ENCODE measurements at regions not wholly inside any gene's neighbourhood (a gene's known extent, or its start where the extent isn't known, plus 50 kb on each side); places are given as distances from the start of the nearest gene placed in this dataset.

DNA sequence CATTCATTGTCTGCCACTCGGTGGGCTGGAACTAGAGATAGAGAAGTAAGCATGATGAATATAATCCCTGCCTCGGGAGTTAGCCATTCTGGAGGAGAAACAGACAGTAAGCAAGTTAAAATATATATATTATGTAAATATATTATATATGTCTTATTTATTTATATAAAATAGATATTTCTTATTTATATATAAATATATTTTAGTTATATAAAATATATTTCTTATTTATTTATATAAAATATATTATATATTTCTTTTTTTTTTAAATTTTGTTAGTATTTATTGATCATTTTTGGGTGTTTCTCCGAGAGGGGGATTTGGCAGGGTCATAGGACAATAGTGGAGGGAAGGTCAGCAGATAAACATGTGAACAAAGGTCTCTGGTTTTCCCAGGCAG is 78.1 kb upstream of the TBX5 start:
- Histone ChIP-seq H3F3A (ENCODE audit: insufficient read depth, low read length, poor library complexity, severe bottlenecking) (no peaks in the 10 kb centered on the region), H2AFZ (ENCODE audit: low read depth, low read length) (no peak overlapping the region), H4K20me1 (ENCODE audit: insufficient read depth) (no peaks in the 10 kb centered on the region), H3K9me3 (ENCODE audit: low read length) (no peaks in the 10 kb centered on the region), H3K27me3 (ENCODE audit: insufficient read depth, low read depth, low read length) (peaks cover 47% of the 10 kb centered on the region), H3K36me3 (ENCODE audit: insufficient read depth, low read length) (no peaks in the 10 kb centered on the region), H3K79me2 (replicated peaks; ENCODE audit: insufficient read depth, low read length) (no peaks in the 10 kb centered on the region), H3K4me3 (ENCODE audit: low read length) (no peak overlapping the region), H3K9me2 (ENCODE audit: insufficient read depth, low read length) (no peaks in the 10 kb centered on the region), H3K4me2 (ENCODE audit: low read length) (no peak overlapping the region), H3K27ac (ENCODE audit: low read length) (no peak overlapping the region), H3K9ac (ENCODE audit: low read length) (no peak overlapping the region)
- TF ChIP-seq MXI1 (conservative IDR thresholded peaks at IDR 0.05; ENCODE audit: poor library complexity, severe bottlenecking), result no peak
- no peak for TF ChIP-seq EP300 (conservative IDR thresholded peaks at IDR 0.05; ENCODE audit: poor library complexity, severe bottlenecking)
- TF ChIP-seq, protein P1, sequence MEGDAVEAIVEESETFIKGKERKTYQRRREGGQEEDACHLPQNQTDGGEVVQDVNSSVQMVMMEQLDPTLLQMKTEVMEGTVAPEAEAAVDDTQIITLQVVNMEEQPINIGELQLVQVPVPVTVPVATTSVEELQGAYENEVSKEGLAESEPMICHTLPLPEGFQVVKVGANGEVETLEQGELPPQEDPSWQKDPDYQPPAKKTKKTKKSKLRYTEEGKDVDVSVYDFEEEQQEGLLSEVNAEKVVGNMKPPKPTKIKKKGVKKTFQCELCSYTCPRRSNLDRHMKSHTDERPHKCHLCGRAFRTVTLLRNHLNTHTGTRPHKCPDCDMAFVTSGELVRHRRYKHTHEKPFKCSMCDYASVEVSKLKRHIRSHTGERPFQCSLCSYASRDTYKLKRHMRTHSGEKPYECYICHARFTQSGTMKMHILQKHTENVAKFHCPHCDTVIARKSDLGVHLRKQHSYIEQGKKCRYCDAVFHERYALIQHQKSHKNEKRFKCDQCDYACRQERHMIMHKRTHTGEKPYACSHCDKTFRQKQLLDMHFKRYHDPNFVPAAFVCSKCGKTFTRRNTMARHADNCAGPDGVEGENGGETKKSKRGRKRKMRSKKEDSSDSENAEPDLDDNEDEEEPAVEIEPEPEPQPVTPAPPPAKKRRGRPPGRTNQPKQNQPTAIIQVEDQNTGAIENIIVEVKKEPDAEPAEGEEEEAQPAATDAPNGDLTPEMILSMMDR (IDR thresholded peaks at IDR 0.05; ENCODE audit: poor library complexity, severe bottlenecking), result no peak
- TF ChIP-seq RAD21 (conservative IDR thresholded peaks at IDR 0.05), result no peak
- TF ChIP-seq SMC3 (conservative IDR thresholded peaks at IDR 0.05; ENCODE audit: poor library complexity), result no peak
- TF ChIP-seq TAF1 (IDR thresholded peaks at IDR 0.05; ENCODE audit: low read depth), result no peak
- TF ChIP-seq, protein P2, sequence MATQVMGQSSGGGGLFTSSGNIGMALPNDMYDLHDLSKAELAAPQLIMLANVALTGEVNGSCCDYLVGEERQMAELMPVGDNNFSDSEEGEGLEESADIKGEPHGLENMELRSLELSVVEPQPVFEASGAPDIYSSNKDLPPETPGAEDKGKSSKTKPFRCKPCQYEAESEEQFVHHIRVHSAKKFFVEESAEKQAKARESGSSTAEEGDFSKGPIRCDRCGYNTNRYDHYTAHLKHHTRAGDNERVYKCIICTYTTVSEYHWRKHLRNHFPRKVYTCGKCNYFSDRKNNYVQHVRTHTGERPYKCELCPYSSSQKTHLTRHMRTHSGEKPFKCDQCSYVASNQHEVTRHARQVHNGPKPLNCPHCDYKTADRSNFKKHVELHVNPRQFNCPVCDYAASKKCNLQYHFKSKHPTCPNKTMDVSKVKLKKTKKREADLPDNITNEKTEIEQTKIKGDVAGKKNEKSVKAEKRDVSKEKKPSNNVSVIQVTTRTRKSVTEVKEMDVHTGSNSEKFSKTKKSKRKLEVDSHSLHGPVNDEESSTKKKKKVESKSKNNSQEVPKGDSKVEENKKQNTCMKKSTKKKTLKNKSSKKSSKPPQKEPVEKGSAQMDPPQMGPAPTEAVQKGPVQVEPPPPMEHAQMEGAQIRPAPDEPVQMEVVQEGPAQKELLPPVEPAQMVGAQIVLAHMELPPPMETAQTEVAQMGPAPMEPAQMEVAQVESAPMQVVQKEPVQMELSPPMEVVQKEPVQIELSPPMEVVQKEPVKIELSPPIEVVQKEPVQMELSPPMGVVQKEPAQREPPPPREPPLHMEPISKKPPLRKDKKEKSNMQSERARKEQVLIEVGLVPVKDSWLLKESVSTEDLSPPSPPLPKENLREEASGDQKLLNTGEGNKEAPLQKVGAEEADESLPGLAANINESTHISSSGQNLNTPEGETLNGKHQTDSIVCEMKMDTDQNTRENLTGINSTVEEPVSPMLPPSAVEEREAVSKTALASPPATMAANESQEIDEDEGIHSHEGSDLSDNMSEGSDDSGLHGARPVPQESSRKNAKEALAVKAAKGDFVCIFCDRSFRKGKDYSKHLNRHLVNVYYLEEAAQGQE (IDR thresholded peaks at IDR 0.05; ENCODE audit: borderline replicate concordance), result no peak
- no peak for TF ChIP-seq POLR2AphosphoS5 (IDR thresholded peaks at IDR 0.05)

DNA sequence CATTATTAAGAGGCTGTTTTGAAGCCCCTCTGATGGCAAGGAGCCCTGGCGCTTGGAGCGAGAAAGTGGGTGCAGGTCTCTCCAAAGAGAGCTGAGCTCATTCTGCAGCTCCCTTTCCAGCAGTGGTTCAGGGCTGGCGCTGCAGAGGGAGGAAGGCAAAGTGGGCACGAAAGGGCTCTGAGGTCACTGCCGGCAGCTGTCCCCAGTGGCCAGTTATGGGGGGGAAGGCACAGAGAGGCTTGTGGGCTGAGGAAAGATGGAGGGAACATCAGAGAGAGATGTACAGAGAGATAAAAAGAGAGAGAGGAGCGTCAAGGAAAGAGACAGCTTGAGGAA is 75.2 kb upstream of the TBX5 start:
- Histone ChIP-seq H3K9me2 (ENCODE audit: insufficient read depth, low read length) (no peaks in the 10 kb centered on the region), H3F3A (ENCODE audit: insufficient read depth, low read length, poor library complexity, severe bottlenecking) (no peaks in the 10 kb centered on the region), H3K79me2 (replicated peaks; ENCODE audit: insufficient read depth, low read length) (no peaks in the 10 kb centered on the region), H3K9me3 (ENCODE audit: low read length) (no peaks in the 10 kb centered on the region), H3K27me3 (ENCODE audit: insufficient read depth, low read depth, low read length) (peaks cover 76% of the 10 kb centered on the region), H2AFZ (ENCODE audit: low read depth, low read length) (no peak overlapping the region), H3K9ac (ENCODE audit: low read length) (no peak overlapping the region), H3K36me3 (ENCODE audit: insufficient read depth, low read length) (no peaks in the 10 kb centered on the region), H3K27ac (ENCODE audit: low read length) (no peak overlapping the region), H4K20me1 (ENCODE audit: insufficient read depth) (no peaks in the 10 kb centered on the region), H3K4me2 (ENCODE audit: low read length) (no peak overlapping the region), H3K4me3 (ENCODE audit: low read length) (no peak overlapping the region)
- TF ChIP-seq, protein P1 (IDR thresholded peaks at IDR 0.05; ENCODE audit: poor library complexity, severe bottlenecking), result no peak
- TF ChIP-seq RAD21 (conservative IDR thresholded peaks at IDR 0.05) (no peak), EZH2 (IDR thresholded peaks at IDR 0.05; ENCODE audit: borderline replicate concordance, insufficient read depth, low read length, poor library complexity, severe bottlenecking) (no peak), TAF1 (IDR thresholded peaks at IDR 0.05; ENCODE audit: low read depth) (no peak), MXI1 (conservative IDR thresholded peaks at IDR 0.05; ENCODE audit: poor library complexity, severe bottlenecking) (no peak), POLR2AphosphoS5 (IDR thresholded peaks at IDR 0.05) (no peak), EP300 (conservative IDR thresholded peaks at IDR 0.05; ENCODE audit: poor library complexity, severe bottlenecking) (no peak), SMC3 (conservative IDR thresholded peaks at IDR 0.05; ENCODE audit: poor library complexity) (no peak)
- TF ChIP-seq, protein P2 (IDR thresholded peaks at IDR 0.05; ENCODE audit: borderline replicate concordance), result no peak
